Endothelial cell of umbilical vein (primary cell): ENCODE measurements at regions not wholly inside any gene's neighbourhood (a gene's known extent, or its start where the extent isn't known, plus 50 kb on each side); places are given as distances from the start of the nearest gene placed in this dataset.

Experiments
- BruUV-seq: library from RNA; stranded (reverse); fragments of 400-500 nt; replicated peaks from 2 replicates; lab custom pipeline; 2021; lab: Mats Ljungman, UMichigan
- CTCF ChIA-PET: fragments of 300-600, 350-600 bp; sonication (Branson Sonifier 250); formaldehyde crosslinking; loops from one replicate; lab custom pipeline; 2021; ENCODE audit warnings: antibody characterized with exemption, inconsistent platforms; lab: Charles Lee
- POLR2A ChIA-PET: fragments of 300-600, 350-600 bp; sonication (Branson Sonifier 250); formaldehyde crosslinking; loops from one replicate; lab custom pipeline; 2021; ENCODE audit warnings: antibody characterized with exemption, inconsistent platforms; lab: Charles Lee
- DNase-seq: peaks from one replicate; pipeline ENCODE4 v3.0.0-alpha.2; 2011; ENCODE audit warnings: low read depth, low spot score
- FAIRE-seq: peaks from 2 replicates; lab custom pipeline; 2011; peaks lifted over from hg19 to GRCh38; lab: Jason Lieb, UNC
- H2AFZ ChIP-seq: 2 replicates; pipeline ENCODE4 v1.6.0; 2012; ENCODE audit warnings: low read depth, low read length, control low read depth, inconsistent platforms
- H3K27ac ChIP-seq: 2 replicates; pipeline ENCODE4 v1.5.1; 2011; ENCODE audit warnings: low read depth, mild to moderate bottlenecking, control low read depth, low read length, moderate library complexity; ENCODE audit not compliant: insufficient read depth
- H3K27me3 ChIP-seq, 2 experiments: 2 replicates each; pipeline versions ENCODE4 v1.6.0 to v1.6.1; 2011; ENCODE audit warnings: low read length in 2 of 2, mixed read lengths in 1 of 2; ENCODE audit not compliant: control insufficient read depth in 2 of 2, insufficient read depth in 2 of 2
- H3K36me3 ChIP-seq, 2 experiments: 2 replicates in 1 of 2; 3 replicates in 1 of 2; pipeline ENCODE4 v1.5.1; 2011; ENCODE audit warnings: low read length in 2 of 2, mild to moderate bottlenecking in 1 of 2, moderate library complexity in 1 of 2; ENCODE audit not compliant: control insufficient read depth in 2 of 2, insufficient read depth in 2 of 2; ENCODE audit errors: extremely low read depth in 1 of 2
- H3K4me1 ChIP-seq: 3 replicates; pipeline ENCODE4 v1.5.1; 2011; ENCODE audit warnings: mild to moderate bottlenecking, low read length; ENCODE audit not compliant: control insufficient read depth, insufficient read depth; ENCODE audit errors: extremely low read depth
- H3K4me2 ChIP-seq: 2 replicates; pipeline ENCODE4 v1.6.1; 2011; ENCODE audit warnings: low read length, control low read depth, mixed read lengths; ENCODE audit not compliant: insufficient read depth
- H3K4me3 ChIP-seq, 3 experiments: fragments of 200-600 bp in 1 of 3; sonication (generic), shearing (Covaris generic) in 1 of 3; replicated peaks in 1 of 3; 2 replicates each; pipeline ENCODE4 v1.5.1; 2011 to 2016; ENCODE audit warnings: control low read depth in 3 of 3, low read length in 3 of 3, mild to moderate bottlenecking in 2 of 3, inconsistent platforms in 1 of 3, low read depth in 1 of 3, moderate library complexity in 1 of 3; ENCODE audit not compliant: insufficient read depth in 1 of 3
- H3K79me2 ChIP-seq: 2 replicates; pipeline ENCODE4 v1.6.0; 2012; ENCODE audit warnings: low read length, inconsistent platforms; ENCODE audit not compliant: control insufficient read depth, insufficient read depth
- H3K9ac ChIP-seq: replicated peaks from 2 replicates; pipeline ENCODE3; 2011; ENCODE audit warnings: low read length, control low read depth; ENCODE audit not compliant: insufficient read depth; ENCODE audit errors: extremely low read depth
- H3K9me1 ChIP-seq: replicated peaks from 3 replicates; pipeline ENCODE4 v1.6.0; 2011; ENCODE audit warnings: mild to moderate bottlenecking, low read length; ENCODE audit not compliant: control insufficient read depth, insufficient read depth; ENCODE audit errors: extremely low read depth
- H3K9me3 ChIP-seq: replicated peaks from 2 replicates; pipeline ENCODE4 v1.5.1; 2012; ENCODE audit warnings: low read length, inconsistent platforms; ENCODE audit not compliant: control insufficient read depth, insufficient read depth
- H4K20me1 ChIP-seq: replicated peaks from 2 replicates; pipeline ENCODE3; 2011; ENCODE audit warnings: mild to moderate bottlenecking, low read length; ENCODE audit not compliant: control insufficient read depth, insufficient read depth; ENCODE audit errors: extremely low read depth
- CTCF ChIP-seq, 2 donors: IDR thresholded peaks; 1 replicate in 1 of 2; 2 replicates in 1 of 2; pipeline ENCODE4 v1.5.1; 2011; ENCODE audit warnings: low read length in 2 of 2, mild to moderate bottlenecking in 2 of 2, moderate library complexity in 2 of 2, control low read depth in 1 of 2, inconsistent platforms in 1 of 2, low read depth in 1 of 2; ENCODE audit not compliant: insufficient read depth in 1 of 2; ENCODE audit errors: extremely low read depth in 1 of 2
- EZH2 ChIP-seq: IDR thresholded peaks from 2 replicates; pipeline ENCODE4 v1.6.1; 2012; ENCODE audit warnings: borderline replicate concordance, low read depth, mild to moderate bottlenecking, moderate library complexity, low read length, inconsistent platforms; ENCODE audit not compliant: severe bottlenecking
- FOS ChIP-seq: IDR thresholded peaks from 2 replicates; pipeline ENCODE4 v1.6.1; 2011; ENCODE audit warnings: mild to moderate bottlenecking, low read length, moderate library complexity, borderline replicate concordance; ENCODE audit not compliant: insufficient read depth
- GATA2 ChIP-seq: IDR thresholded peaks from 2 replicates; pipeline ENCODE4 v1.7.0; 2011; ENCODE audit warnings: low read depth, mild to moderate bottlenecking, moderate library complexity, mixed read lengths, low read length; ENCODE audit not compliant: insufficient read length, insufficient read depth
- JUN ChIP-seq: IDR thresholded peaks from 2 replicates; pipeline ENCODE4 v1.6.1; 2011; ENCODE audit warnings: borderline replicate concordance, low read depth; ENCODE audit not compliant: insufficient read length, insufficient read depth
- MAX ChIP-seq: IDR thresholded peaks from 2 replicates; pipeline ENCODE4 v1.6.1; 2011; ENCODE audit not compliant: insufficient read depth, insufficient read length
- MYC ChIP-seq: IDR thresholded peaks from one replicate; pipeline ENCODE4 v1.6.1; 2011; ENCODE audit warnings: mild to moderate bottlenecking, low read depth, low read length
- POLR2A ChIP-seq: IDR thresholded peaks from 2 replicates; pipeline ENCODE4 v1.6.1; 2012; ENCODE audit warnings: low read depth, mild to moderate bottlenecking, control low read depth, low read length
- POLR2AphosphoS5 ChIP-seq: IDR thresholded peaks from 2 replicates; pipeline ENCODE4 v1.6.1; 2012; ENCODE audit warnings: low read depth, mild to moderate bottlenecking, control low read depth, low read length, moderate library complexity; ENCODE audit not compliant: insufficient read depth
- dilution Hi-C: fragments of 300-500 bp; cut with MboI; formaldehyde crosslinking; loops from one replicate; pipeline ENCODE4 v1.15.0; 2019; ENCODE audit warnings: low sequenced_read_pairs; ENCODE audit not compliant: extremely low pct_ligation_motif_present
- intact Hi-C: fragments of 100-400 bp; cut with micrococcal nuclease; formaldehyde crosslinking; loops from one replicate; pipeline ENCODE4 v1.10.0; 2022

GRCh38 chr14:89563471-89563870 is 146.4 kb upstream of the FOXN3 start:
- TF ChIP-seq MYC: no peak
- no peak for TF ChIP-seq POLR2A
- no peak for TF ChIP-seq JUN
- TF ChIP-seq POLR2AphosphoS5: no peak
- TF ChIP-seq GATA2: no peak
- TF ChIP-seq FOS: no peak
- TF ChIP-seq MAX: no peak
- no peak for TF ChIP-seq CTCF (IDR thresholded peaks at IDR 0.05; ENCODE audit: extremely low read depth in 1 of 2, insufficient read depth in 1 of 2, low read depth in 1 of 2, low read length in 2 of 2)
- no peak for TF ChIP-seq EZH2
- no peak for FAIRE-seq
- Histone ChIP-seq H3K36me3 (no peaks in the 10 kb centered on the region), H3K4me2 (no peak overlapping the region), H3K27ac (no peak overlapping the region), H3K9me1 (no peaks in the 10 kb centered on the region), H3K9me3 (no peaks in the 10 kb centered on the region), H4K20me1 (no peaks in the 10 kb centered on the region), H3K9ac (no peak overlapping the region), H2AFZ (no peak overlapping the region), H3K4me3 (no peak overlapping the region), H3K79me2 (no peaks in the 10 kb centered on the region), H3K27me3 (no peaks in the 10 kb centered on the region), H3K4me1 (peaks cover 2% of the 10 kb centered on the region)
- DNase-seq: no peak
- ChIA-PET CTCF (no interaction called here), POLR2A (no interaction called here)
- no TSS peak for BruUV-seq
- intact Hi-C loops: no loop called here
- dilution Hi-C loops: no loop called here
